HG03460 (cell line): ENCODE measurements at regions not wholly inside any gene's neighbourhood (a gene's known extent, or its start where the extent isn't known, plus 50 kb on each side); places are given as distances from the start of the nearest gene placed in this dataset.
"Not testable (repeated sequence)": the region's sequence is repeated elsewhere in the genome, so short reads cannot be mapped to it uniquely, and the experiment has no call there.

Source experiments
- ATAC-seq: cut with Tn5 transposase; IDR thresholded peaks from one replicate; pipeline ENCODE4 v1.9.1; 2021; ENCODE audit not compliant: unreplicated experiment

DNA sequence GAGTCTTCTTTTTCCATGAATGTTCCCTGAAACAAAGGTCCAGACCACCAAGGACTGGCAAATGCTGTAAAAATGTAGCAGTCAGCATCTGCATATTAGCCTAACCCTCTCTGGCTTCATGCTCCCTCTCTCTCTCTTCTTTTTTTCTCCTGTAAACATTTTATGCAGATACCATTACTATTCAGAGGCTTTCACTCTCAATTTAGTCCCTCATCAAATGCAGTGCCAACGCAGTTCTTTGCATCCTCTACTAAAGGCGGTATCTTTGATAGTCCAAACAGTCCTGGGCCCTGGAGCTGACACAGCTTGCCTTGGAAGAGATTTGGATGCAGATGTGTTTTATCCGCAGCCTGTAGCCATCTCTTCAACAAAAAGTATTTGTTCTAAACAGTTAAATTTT, 167.1 kb upstream of the MMS22L start:
- no peak for ATAC-seq

DNA sequence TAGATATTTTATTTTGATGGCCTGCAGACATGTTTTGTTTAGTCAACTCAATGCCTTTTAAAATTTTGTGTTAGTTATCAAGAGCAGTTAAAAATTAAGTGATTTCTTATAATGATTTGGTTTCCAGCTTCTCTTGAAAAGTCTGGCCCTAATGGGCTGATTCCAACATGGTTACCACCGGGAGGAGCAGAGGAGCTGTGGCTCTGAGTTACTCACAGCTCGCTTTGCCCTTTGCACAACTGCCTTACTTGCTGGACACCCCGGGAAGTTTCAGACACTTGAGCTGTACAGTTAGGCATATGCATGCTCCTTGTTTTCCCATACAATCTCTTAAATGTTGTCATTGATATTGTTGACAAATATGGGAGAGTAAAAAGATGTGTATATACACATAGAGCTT, 173.1 kb upstream of the MMS22L start:
- ATAC-seq = no peak

DNA sequence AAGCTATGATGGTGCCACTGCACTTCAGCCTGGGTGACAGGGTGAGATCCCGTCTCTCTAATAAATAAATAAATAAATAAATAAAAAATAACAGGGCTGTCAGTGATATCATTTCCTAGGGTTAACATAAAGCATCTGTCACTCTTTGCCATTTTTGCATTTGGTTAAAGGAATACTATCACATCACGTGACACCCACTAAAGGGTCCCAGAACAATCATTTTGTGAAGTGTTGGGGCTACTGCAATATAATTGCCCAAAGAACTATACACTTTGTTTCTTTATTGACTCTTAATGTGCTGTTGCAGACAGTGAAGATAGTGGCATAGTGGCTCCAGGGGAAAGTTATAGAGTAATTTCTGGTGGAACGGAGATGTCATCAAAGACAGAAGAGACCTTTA, 176.5 kb upstream of the MMS22L start:
- no peak for ATAC-seq

DNA sequence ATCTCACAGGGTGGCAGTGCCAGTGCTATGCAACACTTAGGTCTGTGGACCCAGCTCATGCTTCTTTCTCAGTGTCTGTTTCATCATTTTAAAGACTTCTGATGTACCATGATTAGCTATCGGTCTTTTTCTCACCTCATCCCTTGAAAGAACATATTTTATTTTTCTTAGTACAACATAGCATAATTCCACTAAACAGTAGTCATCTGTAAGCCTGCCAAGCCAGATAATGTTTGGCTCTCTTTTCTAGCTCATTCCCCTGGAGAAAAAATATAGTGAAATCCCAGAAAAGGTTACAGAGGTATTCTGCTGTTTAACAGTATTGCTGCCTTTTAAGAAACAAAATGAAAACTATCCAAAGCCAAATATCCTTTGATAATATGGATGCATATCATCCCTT, 177.0 kb upstream of the MMS22L start:
- no peak for ATAC-seq

DNA sequence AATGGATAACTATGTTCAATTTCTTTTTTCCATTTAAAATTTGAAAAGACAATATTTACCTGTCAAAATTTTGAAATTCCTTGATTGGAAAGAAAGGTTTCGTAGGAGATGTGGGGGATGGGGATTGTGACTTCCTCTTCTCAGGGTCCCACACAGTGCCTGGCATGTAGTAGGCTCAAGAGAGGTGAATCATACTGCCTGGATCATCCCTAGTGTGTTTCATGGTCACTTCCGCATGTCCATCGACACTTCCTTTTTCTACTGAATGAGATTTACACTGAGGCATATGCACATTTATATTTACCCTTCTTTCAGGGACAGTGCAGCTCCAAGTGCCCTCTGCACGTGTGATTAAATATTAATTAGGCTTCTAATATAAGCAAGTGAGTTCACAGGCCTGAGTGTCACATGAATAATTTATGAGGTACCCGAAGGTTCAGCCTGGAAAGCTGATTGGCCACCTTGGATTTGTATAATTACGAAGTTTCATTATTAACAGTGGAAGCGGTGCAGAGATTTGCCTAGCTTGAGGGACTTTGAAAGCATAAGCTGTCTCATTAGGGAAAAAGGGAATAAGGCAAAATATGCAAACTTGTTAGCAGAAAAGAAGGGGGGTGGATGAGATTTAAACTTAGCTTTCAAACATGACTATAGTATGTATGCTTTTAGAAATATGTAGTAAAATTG, 177.5 kb upstream of the MMS22L start:
- no peak for ATAC-seq

DNA sequence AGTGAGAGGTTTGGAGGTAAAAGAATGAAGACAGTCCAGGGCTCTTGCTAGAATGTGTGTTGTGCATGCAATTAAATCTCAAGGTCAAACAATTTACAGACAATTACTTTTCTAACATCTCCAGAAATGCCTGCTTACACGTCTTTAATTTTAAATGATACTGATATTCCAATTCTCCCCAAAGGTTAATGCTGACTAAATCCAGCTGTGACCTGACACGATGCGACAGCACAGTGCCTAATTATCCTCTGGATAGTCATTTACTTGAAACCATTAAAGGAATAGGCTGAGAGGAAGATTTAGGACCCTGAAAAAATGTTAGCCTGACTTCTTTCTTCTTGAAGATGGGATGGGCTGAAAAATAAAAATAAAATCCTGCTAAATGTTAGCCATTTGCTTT, 178.2 kb upstream of the MMS22L start:
- no peak for ATAC-seq

DNA sequence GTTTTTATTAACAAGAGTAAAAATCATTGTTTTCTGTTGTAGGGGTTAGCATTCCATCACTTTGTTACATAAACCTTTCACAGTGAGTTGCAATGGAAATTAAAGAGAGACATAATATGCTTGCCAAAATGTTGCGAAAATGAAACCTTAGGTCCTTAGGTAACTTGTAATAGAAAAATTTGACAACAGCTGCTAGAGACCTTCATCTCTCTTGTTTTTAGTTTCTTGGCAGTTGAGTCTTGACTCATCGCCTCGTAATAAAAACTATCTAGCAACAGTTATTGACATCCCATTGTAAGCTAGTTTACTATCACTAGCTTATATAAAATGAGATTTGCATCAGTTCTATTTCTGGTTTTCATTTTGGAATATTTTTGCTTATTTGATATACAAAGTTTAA, 179.0 kb upstream of the MMS22L start:
- ATAC-seq = no peak

DNA sequence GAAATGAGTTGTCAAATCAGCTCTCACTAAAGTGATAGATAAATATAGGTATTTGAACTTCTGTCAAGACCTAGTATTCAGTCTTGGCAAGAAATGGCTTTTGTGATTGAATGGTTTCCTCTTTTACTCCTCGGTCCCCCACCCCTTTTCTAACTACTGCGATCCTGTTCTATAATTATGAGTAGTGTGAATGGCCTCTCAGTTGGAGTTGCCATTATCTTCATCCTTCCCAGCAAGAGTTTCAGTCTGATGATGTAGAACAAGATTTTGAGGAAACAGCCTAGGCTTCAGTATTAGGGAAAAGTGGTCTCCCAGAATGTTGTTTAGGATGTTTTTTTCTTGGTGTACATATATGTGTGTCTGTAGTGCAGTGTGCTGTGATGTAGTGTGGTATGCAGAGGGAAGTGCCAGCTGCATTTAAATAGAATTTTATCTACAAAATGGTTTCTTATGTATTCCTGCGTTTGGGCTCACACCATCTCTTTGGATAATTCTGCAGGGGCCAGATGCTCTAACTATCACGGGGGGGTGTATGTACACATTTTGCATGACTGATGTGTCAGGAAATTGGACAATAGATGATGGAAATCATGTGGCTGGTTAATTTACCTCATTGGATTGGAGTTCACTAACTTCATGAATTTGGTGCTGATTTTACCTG, 180.1 kb upstream of the MMS22L start:
- no peak for ATAC-seq

DNA sequence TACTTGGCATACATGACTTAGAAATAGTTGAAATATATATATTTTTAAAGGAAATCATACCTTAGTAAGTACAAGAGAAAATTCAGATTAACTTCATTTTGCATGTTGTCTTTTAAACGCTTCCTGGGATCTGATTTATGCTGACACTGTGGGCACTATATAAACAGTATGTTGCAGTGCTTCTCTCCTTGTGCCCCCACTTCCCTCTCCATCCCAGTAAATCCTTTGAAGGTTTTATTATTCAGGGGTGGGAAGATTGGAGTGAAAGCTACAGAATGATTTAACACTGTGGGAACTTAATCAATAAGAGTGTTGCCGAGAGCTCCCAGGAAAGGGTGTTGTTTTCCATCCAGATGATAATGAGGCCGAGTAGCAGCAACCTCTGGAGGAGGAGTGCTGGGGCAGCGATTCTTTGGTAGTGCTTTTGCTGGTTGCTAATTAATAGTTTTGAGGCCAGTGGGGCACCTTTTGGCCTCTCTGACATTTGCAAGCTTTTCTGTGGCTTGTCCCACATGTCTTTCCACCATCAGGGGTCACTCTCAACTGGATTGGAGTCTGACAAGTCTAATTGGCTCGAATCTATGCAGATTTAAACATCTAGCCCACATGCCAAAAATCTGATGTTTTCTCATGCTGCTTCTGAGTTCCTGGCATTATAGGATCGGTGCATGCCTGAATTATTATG, 183.0 kb upstream of the MMS22L start:
- no peak for ATAC-seq

DNA sequence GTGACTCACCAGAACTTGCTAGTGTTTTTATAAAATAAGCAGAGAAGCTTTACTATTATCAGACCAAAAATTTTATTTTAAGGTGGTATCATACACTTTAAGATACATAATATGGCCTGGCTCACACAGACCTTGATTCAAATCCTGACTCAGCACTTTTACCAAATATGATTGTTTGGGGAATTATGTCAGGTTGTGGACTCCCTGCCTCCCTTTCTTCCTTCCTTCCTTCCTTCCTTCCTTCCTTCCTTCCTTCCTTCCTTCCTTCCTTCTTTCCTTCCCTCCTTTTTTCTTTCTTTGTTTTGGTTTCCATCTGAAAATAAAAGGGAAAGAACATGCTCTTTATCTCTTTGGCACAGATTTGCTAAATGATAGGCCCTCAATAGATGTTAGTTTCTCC, 186.0 kb upstream of the MMS22L start:
- no peak for ATAC-seq

DNA sequence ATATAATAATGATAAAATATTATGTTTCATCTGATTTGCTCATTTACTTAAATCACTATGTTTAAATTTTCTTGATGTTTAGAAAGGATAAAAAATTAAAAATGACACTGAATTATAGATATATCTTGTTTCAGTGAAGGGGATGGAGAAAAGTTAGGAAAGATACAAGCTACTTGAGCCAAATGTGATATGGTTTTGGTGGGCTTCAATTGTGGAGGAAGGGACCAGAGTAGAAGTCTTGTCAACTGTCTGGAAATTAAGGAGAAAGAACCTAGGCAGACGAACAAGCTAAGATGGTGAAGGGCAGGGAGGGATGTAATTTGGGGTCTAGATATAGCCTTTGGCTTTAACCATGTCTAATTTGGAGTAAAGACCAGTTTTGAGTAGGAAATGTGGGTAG, 186.4 kb upstream of the MMS22L start:
- ATAC-seq = no peak

DNA sequence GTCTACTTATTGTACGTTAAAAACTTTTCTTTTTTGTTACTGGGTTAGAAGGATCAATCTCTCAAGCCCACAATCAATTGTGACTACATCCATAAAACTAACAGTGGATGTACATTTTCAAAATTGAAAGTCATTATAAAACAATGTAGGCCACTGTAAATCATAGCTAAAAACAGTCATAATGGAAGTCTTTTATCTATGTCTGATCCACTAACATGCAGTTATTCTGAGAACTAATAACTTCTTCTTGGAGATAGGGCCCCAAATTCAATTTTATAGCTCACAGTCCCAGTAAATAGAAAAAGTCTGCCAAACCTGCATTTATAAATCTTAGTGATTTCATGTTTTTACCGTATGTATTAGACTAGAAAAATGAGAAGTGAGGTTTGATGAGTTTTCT, 187.3 kb upstream of the MMS22L start:
- no peak for ATAC-seq

DNA sequence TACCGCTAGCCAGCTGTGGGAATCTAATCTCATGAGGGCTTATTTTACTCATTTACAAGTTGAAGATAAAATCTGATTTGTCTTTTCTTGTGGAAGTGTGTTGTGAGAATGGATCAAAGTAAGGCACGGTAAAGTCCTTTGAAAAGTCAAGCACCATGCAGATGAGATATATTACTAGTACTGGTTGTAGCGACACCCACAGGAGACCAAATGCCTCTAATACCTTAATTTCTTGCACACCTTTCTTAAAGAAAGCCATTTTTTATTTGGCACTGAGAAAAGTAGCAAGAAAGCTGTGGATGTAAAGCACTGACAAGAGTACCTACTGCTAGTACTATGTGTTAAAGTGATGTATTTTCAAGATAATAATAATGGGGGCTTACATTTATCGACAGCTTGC, 191.0 kb upstream of the MMS22L start:
- no peak for ATAC-seq

DNA sequence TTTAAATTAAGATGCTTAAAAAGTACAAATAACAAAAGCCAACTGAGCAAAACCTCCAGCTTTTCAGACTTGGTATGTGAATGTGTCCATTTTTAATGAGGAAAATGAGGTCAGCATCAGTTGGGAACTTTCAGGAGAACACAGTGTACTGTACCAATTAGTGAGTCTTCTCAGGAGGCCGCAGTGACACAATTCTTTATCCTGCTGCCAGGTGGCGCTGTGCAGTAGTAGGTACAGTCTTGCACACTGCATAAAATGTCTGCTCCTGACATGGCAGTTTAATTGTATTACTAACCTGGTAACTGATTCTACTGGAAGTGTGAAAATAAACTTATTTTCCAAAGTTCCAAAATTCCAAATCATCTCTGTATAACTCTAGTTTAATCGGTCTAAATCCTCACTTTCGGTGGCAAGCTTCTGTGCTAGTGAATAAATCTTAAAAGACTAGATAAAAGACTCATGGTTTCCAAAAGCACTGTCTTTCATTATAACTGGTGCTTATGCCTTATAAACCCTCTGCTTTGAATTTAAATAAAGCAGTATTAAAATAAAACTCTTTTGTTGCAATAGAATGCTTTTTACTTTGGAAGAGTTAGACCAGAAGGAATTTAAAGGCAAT, 214.8 kb upstream of the MMS22L start:
- ATAC-seq = peak; percentile 99

DNA sequence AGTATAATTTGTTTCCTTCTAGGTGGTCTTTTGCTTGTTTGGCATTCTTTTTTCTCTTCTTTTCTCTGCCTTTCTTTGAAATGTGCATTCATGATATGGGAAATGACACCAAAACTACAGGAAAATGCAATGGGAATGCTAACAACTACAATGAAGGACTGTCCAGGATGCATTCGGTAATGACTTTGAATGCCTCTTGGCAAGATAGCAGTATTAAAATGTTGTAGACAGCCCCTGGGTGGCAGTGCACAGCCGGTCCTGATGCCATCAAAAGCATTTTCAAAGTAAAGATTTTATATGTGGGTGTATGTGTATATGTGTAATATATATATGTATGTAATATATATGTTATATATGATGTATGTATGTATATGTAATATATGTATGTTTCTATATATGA, 218.8 kb upstream of the MMS22L start:
- ATAC-seq = no peak

DNA sequence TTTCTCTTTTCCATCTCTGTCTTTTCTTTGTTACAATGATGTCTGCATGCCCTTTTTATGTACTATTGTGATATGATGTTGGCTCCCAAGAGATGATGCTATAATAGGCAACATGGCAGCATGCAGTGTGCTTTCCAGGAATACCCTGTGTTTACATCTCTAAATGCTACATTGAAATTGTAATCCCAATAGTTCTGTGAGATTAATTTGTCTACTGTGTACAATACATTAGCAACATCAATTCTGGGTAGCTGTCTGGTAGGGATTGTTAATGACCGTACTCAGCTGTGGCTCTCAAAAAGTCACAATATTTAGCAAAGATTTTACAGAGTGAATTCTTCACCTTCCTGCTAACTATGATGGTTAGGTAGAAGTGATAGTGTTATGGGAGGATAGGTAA, 225.6 kb upstream of the MMS22L start:
- ATAC-seq = no peak

DNA sequence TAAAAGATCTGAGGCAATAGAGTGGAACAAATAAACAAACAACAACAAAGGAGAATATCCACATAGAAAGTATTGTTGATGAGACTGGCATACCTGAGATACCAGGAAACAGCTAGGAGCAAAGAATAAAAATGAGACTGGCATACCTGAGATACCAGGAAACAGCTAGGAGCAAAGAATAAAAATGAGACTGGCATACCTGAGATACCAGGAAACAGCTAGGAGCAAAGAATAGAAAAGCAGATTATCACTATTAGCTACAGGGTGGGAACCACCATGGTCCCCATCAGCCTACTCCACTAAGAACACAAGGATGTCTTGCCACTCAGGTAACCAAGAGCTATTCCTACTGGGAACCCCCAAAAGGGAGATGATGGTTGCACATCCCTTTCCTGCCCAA, 230.2 kb upstream of the MMS22L start:
- ATAC-seq = not testable (repeated sequence)

DNA sequence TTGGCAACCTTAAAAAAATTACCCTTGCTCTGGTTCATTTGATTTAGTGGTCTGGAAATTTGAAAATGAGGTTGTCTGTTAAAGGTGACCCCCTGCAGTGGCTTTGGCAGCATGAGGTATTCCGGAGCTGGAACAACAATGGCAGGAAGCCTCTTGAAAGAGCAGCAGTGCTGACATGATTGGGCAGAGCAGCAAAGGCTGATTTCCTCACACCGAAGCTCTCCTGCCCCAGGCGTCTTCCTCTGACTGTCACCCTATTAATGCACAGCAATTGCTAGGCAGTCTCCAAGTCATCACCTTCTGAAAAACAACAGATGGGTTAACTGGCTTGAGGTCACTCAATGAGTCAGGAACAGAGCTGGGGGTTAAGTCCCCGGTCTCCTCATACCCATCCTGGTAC, 241.8 kb upstream of the MMS22L start:
- no peak for ATAC-seq

DNA sequence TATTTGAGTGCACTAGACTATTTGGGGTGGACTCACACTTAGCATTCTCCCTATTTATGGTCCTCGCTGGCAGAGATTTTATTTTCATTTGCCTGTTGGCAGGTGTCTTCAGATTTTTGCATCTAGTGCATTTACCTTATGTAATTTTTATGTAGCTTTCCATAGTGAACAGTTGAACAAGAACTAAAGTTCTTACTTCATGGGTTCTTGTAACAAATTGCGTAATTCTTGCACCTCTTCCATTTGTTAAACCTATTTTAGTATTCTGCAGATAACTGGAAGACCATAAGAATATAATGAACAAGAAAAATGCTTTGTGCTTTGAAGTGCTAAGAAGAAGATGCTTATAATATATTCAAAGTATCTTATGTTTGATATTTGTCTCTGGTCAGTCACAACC, 252.8 kb upstream of the MMS22L start:
- ATAC-seq = no peak

DNA sequence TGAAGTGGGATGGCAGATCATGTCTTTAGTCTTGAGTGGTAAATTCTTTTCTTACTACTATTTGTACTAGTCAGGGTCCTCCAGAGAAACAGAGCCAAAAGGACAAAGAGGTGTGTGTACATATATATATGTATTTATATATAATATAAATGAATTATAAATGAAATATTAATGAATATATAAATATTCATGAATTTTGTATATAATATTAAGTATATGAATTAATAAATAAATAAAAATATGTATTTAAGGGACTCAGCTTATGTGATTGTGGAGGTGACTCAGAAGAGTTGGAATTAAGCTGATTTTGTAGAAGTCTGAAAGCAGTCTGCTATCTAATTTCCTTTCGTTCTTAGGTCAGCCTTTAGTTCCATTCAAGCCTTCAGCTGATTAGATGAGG, 265.3 kb upstream of the MMS22L start:
- no peak for ATAC-seq

DNA sequence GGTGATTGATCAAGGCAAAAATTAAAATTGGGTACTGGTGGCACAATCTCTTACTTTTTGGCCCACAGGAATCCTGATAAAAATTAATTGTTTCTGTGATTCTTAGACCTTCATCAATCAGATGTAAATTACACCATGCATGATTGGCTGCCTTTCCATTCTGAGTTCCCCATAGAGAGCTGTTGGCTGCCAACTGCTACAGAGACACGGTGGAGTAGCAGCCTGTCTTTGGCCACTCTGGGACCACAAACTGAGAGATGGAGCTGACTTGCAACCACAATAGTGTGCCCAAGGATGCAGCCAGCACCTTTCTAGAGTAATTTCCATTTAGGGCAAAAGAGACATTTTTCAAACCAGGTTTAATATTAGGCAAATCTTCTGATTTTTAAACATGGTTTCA, 274.3 kb upstream of the MMS22L start:
- no peak for ATAC-seq

DNA sequence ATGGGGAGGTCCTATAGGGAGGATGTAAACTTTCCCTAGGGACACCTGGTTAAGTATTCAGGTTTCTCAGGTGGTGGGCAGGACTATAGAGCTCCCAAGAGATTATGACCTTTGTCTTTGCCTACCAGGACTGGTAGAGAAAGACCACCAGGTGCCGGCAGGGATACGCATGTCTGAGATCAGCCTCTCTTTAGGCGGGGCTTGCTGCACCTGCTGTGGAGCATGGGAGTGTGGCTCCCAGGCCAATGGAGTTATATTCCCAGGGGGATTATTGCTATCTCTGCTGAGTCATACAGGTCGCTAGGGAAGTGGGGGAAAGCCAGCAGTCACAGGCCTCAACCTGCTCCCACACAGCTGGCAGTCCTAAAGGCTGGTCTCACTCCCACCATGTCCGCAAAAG, 280.5 kb upstream of the MMS22L start:
- no peak for ATAC-seq
